Breast epithelium (tissue), 3 donors: ENCODE measurements at regions not wholly inside any gene's neighbourhood (a gene's known extent, or its start where the extent isn't known, plus 50 kb on each side); places are given as distances from the start of the nearest gene placed in this dataset.

ENCODE experiments used
- CTCF ChIP-seq, 3 donors: fragments of 450-650 bp; IDR thresholded peaks; one replicate each; pipeline ENCODE4 v1.5.1; 2016 to 2017; ENCODE audit warnings: antibody characterized with exemption in 3 of 3, mild to moderate bottlenecking in 3 of 3, moderate library complexity in 3 of 3
- POLR2AphosphoS5 ChIP-seq, 3 donors: sonication (generic); formaldehyde crosslinking; IDR thresholded peaks; one replicate each; pipeline ENCODE4 v1.6.1; 2017; ENCODE audit warnings: antibody characterized with exemption in 3 of 3

DNA sequence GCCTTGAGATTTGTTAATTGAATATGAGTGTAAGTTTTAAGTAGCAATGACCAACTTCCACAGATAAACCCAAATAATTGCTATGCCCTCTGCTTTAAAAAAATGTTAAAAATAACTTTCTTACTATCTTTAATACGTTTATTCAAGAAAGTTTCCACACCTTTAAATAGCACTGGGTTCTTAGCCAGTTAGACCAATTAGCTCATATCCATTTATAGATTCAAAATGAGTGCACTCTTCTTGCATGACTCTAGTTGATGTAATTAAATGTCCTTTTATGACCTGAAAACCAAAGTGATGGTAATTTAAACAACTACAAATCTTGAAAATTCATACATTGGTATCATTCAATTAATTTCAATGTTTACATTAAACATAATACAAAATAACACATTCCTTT, 50.8 kb upstream of the CACNA2D1 start:
- TF ChIP-seq CTCF (IDR thresholded peaks at IDR 0.05) (no peak), POLR2AphosphoS5 (IDR thresholded peaks at IDR 0.05) (no peak)
